ENCODE measurements at regions not wholly inside any gene's neighbourhood (a gene's known extent, or its start where the extent isn't known, plus 50 kb on each side); places are given as distances from the start of the nearest gene placed in this dataset.

- no peak for DNase-seq
Observed at GRCh38 chr5:166367391-166367790, 1924.1 kb upstream of the WWC1 start.

- DNase-seq: no peak
Observed at GRCh38 chr5:166369346-166369745, 1922.1 kb upstream of the WWC1 start.

- DNase-seq: no peak
Observed at GRCh38 chr5:166369807-166370206, 1921.6 kb upstream of the WWC1 start.

GRCh38 chr5:166370928-166371690, 1920.3 kb upstream of the WWC1 start:
- no peak for DNase-seq

GRCh38 chr5:166373817-166374216, 1917.6 kb upstream of the WWC1 start:
- DNase-seq: no peak

GRCh38 chr5:166377756-166378155, 1913.7 kb upstream of the WWC1 start:
- DNase-seq: no peak

- no peak for DNase-seq
Observed at GRCh38 chr5:166379517-166379916, 1911.9 kb upstream of the WWC1 start.

GRCh38 chr5:166382031-166382430, 1909.4 kb upstream of the WWC1 start:
- no peak for DNase-seq

- DNase-seq: no peak
Observed at GRCh38 chr5:166398131-166398530, 1893.3 kb upstream of the WWC1 start.

- no peak for DNase-seq
Observed at GRCh38 chr5:166399781-166400180, 1891.7 kb upstream of the WWC1 start.

- no peak for DNase-seq
Observed at GRCh38 chr5:166401391-166401790, 1890.1 kb upstream of the WWC1 start.

GRCh38 chr5:166412191-166412590, 1879.3 kb upstream of the WWC1 start:
- DNase-seq: no peak

- no peak for DNase-seq
Observed at GRCh38 chr5:166427211-166427610, 1864.2 kb upstream of the WWC1 start.

- no peak for DNase-seq
Observed at GRCh38 chr5:166428264-166428803, 1863.1 kb upstream of the WWC1 start.

- DNase-seq: no peak
Observed at GRCh38 chr5:166430491-166431319, 1860.7 kb upstream of the WWC1 start.

- DNase-seq: no peak
Observed at GRCh38 chr5:166431456-166431855, 1860.0 kb upstream of the WWC1 start.

GRCh38 chr5:166433679-166434078, 1857.8 kb upstream of the WWC1 start:
- no peak for DNase-seq

- no peak for DNase-seq
Observed at GRCh38 chr5:166436872-166437271, 1854.6 kb upstream of the WWC1 start.

- DNase-seq: no peak
Observed at GRCh38 chr5:166486348-166486747, 1805.1 kb upstream of the WWC1 start.

- DNase-seq: no peak
Observed at GRCh38 chr5:166488560-166488959, 1802.9 kb upstream of the WWC1 start.

- no peak for DNase-seq
Observed at GRCh38 chr5:166493040-166493439, 1798.4 kb upstream of the WWC1 start.

- DNase-seq: no peak
Observed at GRCh38 chr5:166493612-166494011, 1797.8 kb upstream of the WWC1 start.

GRCh38 chr5:166497496-166498104, 1793.8 kb upstream of the WWC1 start:
- DNase-seq: no peak

All from T-helper 9 cell (primary cell).